IMR-90 (cell line): ENCODE measurements at regions not wholly inside any gene's neighbourhood (a gene's known extent, or its start where the extent isn't known, plus 50 kb on each side); places are given as distances from the start of the nearest gene placed in this dataset.

Experiments used
- ATAC-seq: fragments of 200-7000 bp; cut with Tn5 transposase; 2 replicates; pipeline ENCODE4 v1.9.1; 2020; ENCODE audit warnings: low read depth, mild to moderate bottlenecking, moderate library complexity
- BruUV-seq: library from RNA; stranded (reverse); fragments of 400-500 nt; replicated peaks from 2 replicates; lab custom pipeline; 2021; lab: Mats Ljungman, UMichigan
- CTCF ChIA-PET: fragments of 300-600 bp; formaldehyde crosslinking; extraction: SDS; loops from one replicate; lab custom pipeline; 2021; ENCODE audit warnings: antibody characterized with exemption; lab: Yijun Ruan, JAX
- POLR2A ChIA-PET: fragments of 300-600 bp; sonication (Branson Sonifier 250); formaldehyde crosslinking; loops from one replicate; lab custom pipeline; 2022; ENCODE audit warnings: antibody characterized with exemption; ENCODE audit not compliant: unreplicated experiment; lab: Charles Lee
- DNase-seq: peaks from one replicate; pipeline ENCODE4 v3.0.0; 2013
- H2AFZ ChIP-seq: replicated peaks from 2 replicates; pipeline ENCODE3; 2013; ENCODE audit warnings: low read length, mild to moderate bottlenecking; ENCODE audit not compliant: poor library complexity
- H2AK5ac ChIP-seq: 2 replicates; pipeline ENCODE4 v1.6.1; 2013; ENCODE audit warnings: low read depth, low read length, inconsistent platforms
- H2AK9ac ChIP-seq: replicated peaks from 2 replicates; pipeline ENCODE3; 2013; ENCODE audit warnings: mild to moderate bottlenecking, low read depth, low read length, moderate library complexity; ENCODE audit not compliant: poor library complexity
- H2BK120ac ChIP-seq: 2 replicates; pipeline ENCODE4 v1.6.1; 2013; ENCODE audit warnings: low read depth, low read length, inconsistent platforms
- H2BK15ac ChIP-seq: 3 replicates; pipeline ENCODE4 v1.6.1; 2013; ENCODE audit warnings: low read depth, low read length, inconsistent platforms
- H2BK20ac ChIP-seq: 2 replicates; pipeline ENCODE4 v1.6.1; 2013; ENCODE audit warnings: low read depth, mild to moderate bottlenecking, inconsistent platforms, low read length, moderate library complexity
- H2BK5ac ChIP-seq: 2 replicates; pipeline ENCODE4 v1.6.1; 2013; ENCODE audit warnings: mild to moderate bottlenecking, low read depth, low read length, inconsistent platforms; ENCODE audit not compliant: poor library complexity, severe bottlenecking
- H3K14ac ChIP-seq: replicated peaks from 2 replicates; pipeline ENCODE4 v1.6.1; 2013; ENCODE audit warnings: low read depth, low read length, inconsistent platforms
- H3K18ac ChIP-seq: 2 replicates; pipeline ENCODE4 v1.6.1; 2013; ENCODE audit warnings: low read depth, low read length, control low read depth
- H3K23ac ChIP-seq: 2 replicates; pipeline ENCODE4 v1.6.1; 2013; ENCODE audit warnings: low read depth, low read length, inconsistent platforms
- H3K27ac ChIP-seq: 2 replicates; pipeline ENCODE4 v1.5.1; 2013; ENCODE audit warnings: mild to moderate bottlenecking, control low read depth, low read length; ENCODE audit not compliant: insufficient read depth
- H3K27me3 ChIP-seq: 2 replicates; pipeline ENCODE4 v1.6.1; 2013; ENCODE audit warnings: low read length; ENCODE audit not compliant: control insufficient read depth, insufficient read depth
- H3K36me3 ChIP-seq: 2 replicates; pipeline ENCODE4 v1.6.1; 2013; ENCODE audit warnings: low read length, mixed read lengths; ENCODE audit not compliant: control insufficient read depth, insufficient read depth
- H3K4ac ChIP-seq: 2 replicates; pipeline ENCODE4 v1.6.1; 2013; ENCODE audit warnings: low read depth, low read length, inconsistent platforms
- H3K4me1 ChIP-seq: 2 replicates; pipeline ENCODE4 v1.6.1; 2013; ENCODE audit warnings: low read length, mixed read lengths; ENCODE audit not compliant: control insufficient read depth, insufficient read depth
- H3K4me2 ChIP-seq: 2 replicates; pipeline ENCODE4 v1.6.1; 2013; ENCODE audit warnings: low read depth, mild to moderate bottlenecking, control low read depth, low read length, moderate library complexity
- H3K4me3 ChIP-seq: 2 replicates; pipeline ENCODE4 v1.5.1; 2013; ENCODE audit warnings: low read depth, mild to moderate bottlenecking, control low read depth, low read length, moderate library complexity; ENCODE audit not compliant: insufficient read depth
- H3K56ac ChIP-seq: 2 replicates; pipeline ENCODE4 v1.6.1; 2013; ENCODE audit warnings: low read length, inconsistent platforms; ENCODE audit not compliant: insufficient read depth; ENCODE audit errors: extremely low read depth
- H3K79me1 ChIP-seq, 2 experiments: 2 replicates each; pipeline ENCODE4 v1.6.1; 2013; ENCODE audit warnings: low read length in 2 of 2, inconsistent platforms in 1 of 2, low read depth in 1 of 2
- H3K9ac ChIP-seq: 2 replicates; pipeline ENCODE4 v1.6.1; 2013; ENCODE audit warnings: low read depth, low read length, control low read depth
- H3K9me1 ChIP-seq: 2 replicates; pipeline ENCODE4 v1.6.1; 2013; ENCODE audit warnings: low read length, inconsistent platforms; ENCODE audit not compliant: insufficient read depth
- H3K9me3 ChIP-seq: 2 replicates; pipeline ENCODE4 v1.6.1; 2013; ENCODE audit warnings: low read length; ENCODE audit not compliant: control insufficient read depth, insufficient read depth
- H4K20me1 ChIP-seq: 2 replicates; pipeline ENCODE4 v1.6.1; 2013; ENCODE audit warnings: low read length, inconsistent platforms; ENCODE audit not compliant: insufficient read depth
- H4K5ac ChIP-seq: 2 replicates; pipeline ENCODE4 v1.6.1; 2013; ENCODE audit warnings: mild to moderate bottlenecking, low read depth, low read length, control low read depth
- H4K8ac ChIP-seq, 2 experiments: 2 replicates each; pipeline ENCODE4 v1.6.1; 2013; ENCODE audit warnings: low read depth in 2 of 2, low read length in 2 of 2, control low read depth in 1 of 2, inconsistent platforms in 1 of 2
- H4K91ac ChIP-seq: 2 replicates; pipeline ENCODE4 v1.6.1; 2013; ENCODE audit warnings: low read depth, low read length, inconsistent platforms; ENCODE audit not compliant: insufficient read depth
- BHLHE40 ChIP-seq: fragments of 150-350 bp; IDR thresholded peaks from 2 replicates; pipeline ENCODE4 v1.6.1; 2016; ENCODE audit warnings: mild to moderate bottlenecking, low read depth, low read length
- CEBPB ChIP-seq: IDR thresholded peaks from 2 replicates; pipeline ENCODE4 v1.6.1; 2012; ENCODE audit warnings: low read depth, low read length, improper control_type of control experiment
- CHD1 ChIP-seq: IDR thresholded peaks from 2 replicates; pipeline ENCODE4 v1.6.1; 2012; ENCODE audit warnings: low read depth, low read length, improper control_type of control experiment
- CTCF ChIP-seq: conservative IDR thresholded peaks from 2 replicates; pipeline ENCODE4 v1.5.1; 2012; ENCODE audit warnings: mild to moderate bottlenecking, low read depth, low read length, improper control_type of control experiment
- FOS ChIP-seq: fragments of 150-350 bp; IDR thresholded peaks from 2 replicates; pipeline ENCODE4 v1.6.1; 2016; ENCODE audit warnings: low read depth, low read length
- MAFK ChIP-seq: IDR thresholded peaks from 2 replicates; pipeline ENCODE4 v1.6.1; 2012; ENCODE audit warnings: low read depth, low read length, improper control_type of control experiment
- MAZ ChIP-seq: IDR thresholded peaks from 2 replicates; pipeline ENCODE4 v1.6.1; 2012; ENCODE audit warnings: low read depth, mild to moderate bottlenecking, low read length, improper control_type of control experiment, moderate library complexity, borderline replicate concordance
- MXI1 ChIP-seq: IDR thresholded peaks from 2 replicates; pipeline ENCODE4 v1.6.1; 2012; ENCODE audit warnings: low read depth, mild to moderate bottlenecking, low read length, moderate library complexity, borderline replicate concordance
- NFE2L2 ChIP-seq: fragments of 150-350 bp; IDR thresholded peaks from 2 replicates; pipeline ENCODE4 v1.6.1; 2016; ENCODE audit warnings: low read depth, mild to moderate bottlenecking, low read length
- POLR2A ChIP-seq: IDR thresholded peaks from 2 replicates; pipeline ENCODE4 v1.6.1; 2012; ENCODE audit warnings: mild to moderate bottlenecking, low read depth, low read length
- RAD21 ChIP-seq: IDR thresholded peaks from 2 replicates; pipeline ENCODE4 v1.6.1; 2012; ENCODE audit warnings: low read length, improper control_type of control experiment
- RCOR1 ChIP-seq: IDR thresholded peaks from 2 replicates; pipeline ENCODE4 v1.6.1; 2012; ENCODE audit warnings: mild to moderate bottlenecking, low read length, improper control_type of control experiment; ENCODE audit not compliant: insufficient replicate concordance
- RFX5 ChIP-seq: IDR thresholded peaks from 2 replicates; pipeline ENCODE4 v1.8.0; 2012; ENCODE audit warnings: low read depth, mild to moderate bottlenecking, low read length, moderate library complexity
- SMC3 ChIP-seq: fragments of 150-350 bp; IDR thresholded peaks from 2 replicates; pipeline ENCODE4 v1.6.1; 2016; ENCODE audit warnings: low read depth, mild to moderate bottlenecking, antibody characterized with exemption, low read length, moderate library complexity
- USF2 ChIP-seq: fragments of 150-350 bp; IDR thresholded peaks from 2 replicates; pipeline ENCODE4 v1.6.1; 2017; ENCODE audit warnings: mild to moderate bottlenecking, antibody characterized with exemption, low read length, low read depth
- WGBS, 2 experiments: methylation state at CpG; one replicate each; pipeline versions ENCODE4 v1.1.5 to v1.1.7; 2013; ENCODE audit warnings: missing lambda C conversion rate in 2 of 2; ENCODE audit not compliant: insufficient read length in 1 of 2; ENCODE audit errors: extremely low coverage in 2 of 2; 5-methylcytosine and 5-hydroxymethylcytosine counted together
- dilution Hi-C: fragments of 300-500 bp; cut with HindIII; formaldehyde crosslinking; loops from one replicate; pipeline ENCODE4 v1.14.3; 2018; ENCODE audit warnings: low sequenced_read_pairs; ENCODE audit not compliant: unreplicated experiment
- in situ Hi-C: fragments of 300-500 bp; cut with MboI; formaldehyde crosslinking; loops from 3 replicates; pipeline ENCODE4 v1.14.3; 2019; ENCODE audit warnings: low sequenced_read_pairs, inconsistent platforms, mixed read lengths
- intact Hi-C: fragments of 100-400 bp; cut with micrococcal nuclease; formaldehyde crosslinking; loops from 2 replicates; pipeline ENCODE4 v1.10.0; 2022
- TF ChIP-seq, protein P1 (sequence below): fragments of 150-350 bp; IDR thresholded peaks from 2 replicates; pipeline ENCODE4 v1.6.1; 2016; ENCODE audit warnings: low read depth, mild to moderate bottlenecking, low read length, moderate library complexity, borderline replicate concordance

GRCh38 chr4:27350161-27350560, 489.5 kb downstream of the STIM2 start:
- ChIA-PET CTCF (no interaction called here), POLR2A (no interaction called here)
- dilution Hi-C loops: no loop called here
- no TSS peak for BruUV-seq
- no peak overlapping the region for H3K14ac ChIP-seq
- H2BK5ac ChIP-seq: no peak overlapping the region
- H4K5ac ChIP-seq: no peak overlapping the region
- in situ Hi-C loops: no loop called here
- H4K91ac ChIP-seq: no peak overlapping the region
- no peak overlapping the region for H3K23ac ChIP-seq
- H3K36me3 ChIP-seq: no peaks in the 10 kb centered on the region
- H2BK20ac ChIP-seq: no peak overlapping the region
- no peak overlapping the region for H2BK15ac ChIP-seq
- no peaks in the 10 kb centered on the region for H4K20me1 ChIP-seq
- peaks cover 9% of the 10 kb centered on the region; the same call in 1 of the 2 replicates for H3K9me3 ChIP-seq
- TF ChIP-seq, protein P1, sequence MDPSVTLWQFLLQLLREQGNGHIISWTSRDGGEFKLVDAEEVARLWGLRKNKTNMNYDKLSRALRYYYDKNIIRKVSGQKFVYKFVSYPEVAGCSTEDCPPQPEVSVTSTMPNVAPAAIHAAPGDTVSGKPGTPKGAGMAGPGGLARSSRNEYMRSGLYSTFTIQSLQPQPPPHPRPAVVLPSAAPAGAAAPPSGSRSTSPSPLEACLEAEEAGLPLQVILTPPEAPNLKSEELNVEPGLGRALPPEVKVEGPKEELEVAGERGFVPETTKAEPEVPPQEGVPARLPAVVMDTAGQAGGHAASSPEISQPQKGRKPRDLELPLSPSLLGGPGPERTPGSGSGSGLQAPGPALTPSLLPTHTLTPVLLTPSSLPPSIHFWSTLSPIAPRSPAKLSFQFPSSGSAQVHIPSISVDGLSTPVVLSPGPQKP: no peak
- TF ChIP-seq MAFK: no peak
- no peak for TF ChIP-seq RCOR1
- TF ChIP-seq BHLHE40: no peak
- no peak for TF ChIP-seq CTCF
- no peak for TF ChIP-seq CEBPB
- TF ChIP-seq FOS: no peak
- TF ChIP-seq USF2: no peak
- TF ChIP-seq NFE2L2: no peak
- TF ChIP-seq SMC3: no peak
- TF ChIP-seq MXI1: no peak
- TF ChIP-seq POLR2A: no peak
- no peak for TF ChIP-seq RFX5
- TF ChIP-seq CHD1: no peak
- TF ChIP-seq MAZ: no peak
- no peak for TF ChIP-seq RAD21
- H3K9me1 ChIP-seq: no peaks in the 10 kb centered on the region
- no peak for DNase-seq
- no peak overlapping the region for H3K4me2 ChIP-seq
- no peaks in the 10 kb centered on the region for H3K27me3 ChIP-seq
- no peak overlapping the region for H3K4ac ChIP-seq
- no peak overlapping the region for H3K27ac ChIP-seq
- no peak for ATAC-seq
- H3K4me3 ChIP-seq: no peak overlapping the region
- no peaks in the 10 kb centered on the region for H3K4me1 ChIP-seq
- no CpG with 5 or more reads among the region's 3 CpGs for WGBS, 2 experiments
- H2AK9ac ChIP-seq: no peak overlapping the region
- no peak overlapping the region for H2BK120ac ChIP-seq
- no peak overlapping the region for H3K9ac ChIP-seq
- no peak overlapping the region for H4K8ac ChIP-seq
- no peak overlapping the region for H3K18ac ChIP-seq
- intact Hi-C loops: no loop called here
- H2AK5ac ChIP-seq: no peak overlapping the region
- H3K79me1 ChIP-seq: no peaks in the 10 kb centered on the region
- H2AFZ ChIP-seq: no peak overlapping the region
- H3K56ac ChIP-seq: no peak overlapping the region
